Common myeloid progenitor, CD34-positive (primary cell): ENCODE measurements at regions not wholly inside any gene's neighbourhood (a gene's known extent, or its start where the extent isn't known, plus 50 kb on each side); places are given as distances from the start of the nearest gene placed in this dataset.
"Not testable (repeated sequence)": the region's sequence is repeated elsewhere in the genome, so short reads cannot be mapped to it uniquely, and the experiment has no call there.

Experiments used
- CTCF ChIA-PET: fragments of 350-600 bp; sonication (Branson Sonifier 250); formaldehyde crosslinking; loops from one replicate; lab custom pipeline; 2021; ENCODE audit warnings: antibody characterized with exemption; lab: Charles Lee
- POLR2A ChIA-PET: fragments of 350-600 bp; sonication (Branson Sonifier 250); formaldehyde crosslinking; loops from one replicate; lab custom pipeline; 2021; ENCODE audit warnings: antibody characterized with exemption; lab: Charles Lee
- DNase-seq, 3 donors: peaks; one replicate each; pipeline versions ENCODE4 v3.0.0 to v3.0.0-alpha.2; 2013
- H3K27ac ChIP-seq, 2 experiments: 1 replicate in 1 of 2; 2 replicates in 1 of 2; pipeline ENCODE4 v1.7.0; 2013; ENCODE audit warnings: inconsistent platforms in 2 of 2, low read length in 2 of 2, mild to moderate bottlenecking in 2 of 2, low read depth in 1 of 2, moderate library complexity in 1 of 2; ENCODE audit not compliant: severe bottlenecking in 2 of 2, insufficient read depth in 1 of 2, poor library complexity in 1 of 2
- H3K27me3 ChIP-seq, 5 experiments: replicated peaks in 2 of 5; 1 replicate in 3 of 5; 2 replicates in 2 of 5; pipeline versions ENCODE4 v1.6.1 to v1.7.0; 2013; ENCODE audit warnings: low read length in 4 of 5, mild to moderate bottlenecking in 2 of 5, moderate library complexity in 2 of 5, inconsistent platforms in 1 of 5; ENCODE audit not compliant: insufficient read depth in 5 of 5, control insufficient read depth in 4 of 5
- H3K36me3 ChIP-seq, 4 experiments: 1 replicate in 2 of 4; 2 replicates in 2 of 4; pipeline versions ENCODE4 v1.6.1 to v1.7.0; 2013; ENCODE audit warnings: low read length in 3 of 4, control low read depth in 1 of 4, mild to moderate bottlenecking in 1 of 4; ENCODE audit not compliant: control insufficient read depth in 4 of 4, insufficient read depth in 4 of 4
- H3K4me1 ChIP-seq, 4 experiments: 1 replicate in 3 of 4; 2 replicates in 1 of 4; pipeline versions ENCODE4 v1.6.1 to v1.7.1; 2013; ENCODE audit warnings: low read length in 3 of 4, mild to moderate bottlenecking in 3 of 4, control low read depth in 1 of 4, inconsistent platforms in 1 of 4, moderate library complexity in 1 of 4; ENCODE audit not compliant: control insufficient read depth in 4 of 4, insufficient read depth in 4 of 4; ENCODE audit errors: control extremely low read depth in 1 of 4
- H3K4me3 ChIP-seq, 7 experiments: 1 replicate in 4 of 7; 2 replicates in 3 of 7; pipeline versions ENCODE4 v1.5.1 to v1.7.0; 2013; ENCODE audit warnings: mild to moderate bottlenecking in 7 of 7, low read length in 6 of 7, moderate library complexity in 6 of 7, inconsistent platforms in 2 of 7, low read depth in 2 of 7, control low read depth in 1 of 7; ENCODE audit not compliant: insufficient read depth in 4 of 7, control insufficient read depth in 1 of 7; ENCODE audit errors: extremely low read depth in 1 of 7
- H3K9me3 ChIP-seq, 5 experiments: 1 replicate in 4 of 5; 2 replicates in 1 of 5; pipeline versions ENCODE4 v1.6.1 to v1.7.1; 2013; ENCODE audit warnings: low read length in 4 of 5, mild to moderate bottlenecking in 2 of 5, inconsistent platforms in 1 of 5, low read depth in 1 of 5, moderate library complexity in 1 of 5; ENCODE audit not compliant: control insufficient read depth in 4 of 5, insufficient read depth in 2 of 5; ENCODE audit errors: control extremely low read depth in 1 of 5
- WGBS: methylation state at CpG from one replicate; pipeline ENCODE4 v1.1.5; 2013; ENCODE audit not compliant: insufficient coverage; 5-methylcytosine and 5-hydroxymethylcytosine counted together

DNA sequence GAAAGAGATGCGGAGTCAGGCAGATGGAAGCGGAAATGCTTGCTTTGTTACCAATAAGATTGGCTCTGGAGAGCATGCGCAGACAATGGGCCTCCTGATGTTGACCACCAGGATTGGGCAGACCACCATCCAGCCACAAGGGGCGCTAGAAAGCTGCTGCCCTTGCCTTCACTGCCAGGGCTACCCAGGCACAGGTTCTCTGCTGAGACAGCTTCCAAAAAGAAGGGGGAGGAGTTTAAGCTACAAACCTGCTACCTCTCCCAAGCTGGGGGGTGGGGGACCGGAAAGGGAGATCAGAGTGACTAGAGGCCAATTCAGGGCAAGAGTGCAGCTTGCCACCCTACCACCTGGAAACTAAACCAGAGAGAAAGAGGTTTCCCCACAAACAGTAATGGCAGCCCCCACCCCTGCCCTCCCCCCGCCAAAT is 369.7 kb downstream of the RRAGC start:
- Histone ChIP-seq H3K9me3 (no peaks in the 10 kb centered on the region), H3K27ac (no peak overlapping the region), H3K4me1 (no peaks in the 10 kb centered on the region), H3K36me3 (no peaks in the 10 kb centered on the region), H3K27me3 (peaks cover 0 to 47% (median 3%) of the 10 kb centered on the region in 5 experiments), H3K4me3 (no peak overlapping the region)
- DNase-seq, result peak; percentile 31 to 52 (median 47)
- 39% methylated on average over 3 of the region's 6 CpGs for WGBS
- POLR2A ChIA-PET, result no interaction called here
- CTCF ChIA-PET, result interaction anchor here (0.5 to 2.0 kb wide), 2 partner anchors 9 to 1233 kb away, joined by 3 to 7 read pairs; no protein-coding TSS in a partner anchor

DNA sequence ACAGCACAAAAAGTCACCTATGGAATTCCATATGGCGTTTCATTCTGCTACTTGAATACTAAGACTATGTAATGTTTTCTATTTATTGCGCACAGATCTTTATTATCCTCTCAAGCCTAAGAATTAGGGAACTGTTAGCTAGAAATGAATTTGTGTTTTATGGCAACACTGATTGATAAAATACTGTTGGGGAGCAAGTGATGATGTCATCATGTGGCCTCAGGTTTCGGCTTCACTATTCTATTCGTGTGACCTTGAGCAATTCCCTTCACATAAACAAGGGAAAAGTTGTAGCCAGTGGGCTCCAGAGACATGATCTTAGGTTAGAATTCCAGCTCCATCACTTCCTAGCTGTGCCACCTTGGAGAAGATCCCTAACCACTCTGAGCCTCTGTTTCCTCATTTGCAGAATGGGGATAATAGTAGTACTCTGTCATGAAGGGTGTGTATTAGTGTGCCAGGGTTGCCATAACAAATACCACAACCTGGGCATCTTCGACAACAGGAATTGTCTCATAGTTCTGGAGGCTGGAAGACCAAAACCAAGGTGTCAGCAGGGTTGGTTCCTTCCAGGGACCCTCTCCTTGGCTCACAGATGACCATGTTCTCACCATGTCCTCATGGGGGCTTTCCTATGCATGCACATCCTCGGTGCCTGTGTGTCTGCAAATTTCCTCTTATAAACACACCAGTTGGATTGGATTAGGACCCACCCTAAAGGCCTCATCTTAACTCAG is 371.2 kb downstream of the RRAGC start:
- no peaks in the 10 kb centered on the region for H3K9me3 ChIP-seq
- 94% methylated on average over 4 of the region's 6 CpGs for WGBS

DNA sequence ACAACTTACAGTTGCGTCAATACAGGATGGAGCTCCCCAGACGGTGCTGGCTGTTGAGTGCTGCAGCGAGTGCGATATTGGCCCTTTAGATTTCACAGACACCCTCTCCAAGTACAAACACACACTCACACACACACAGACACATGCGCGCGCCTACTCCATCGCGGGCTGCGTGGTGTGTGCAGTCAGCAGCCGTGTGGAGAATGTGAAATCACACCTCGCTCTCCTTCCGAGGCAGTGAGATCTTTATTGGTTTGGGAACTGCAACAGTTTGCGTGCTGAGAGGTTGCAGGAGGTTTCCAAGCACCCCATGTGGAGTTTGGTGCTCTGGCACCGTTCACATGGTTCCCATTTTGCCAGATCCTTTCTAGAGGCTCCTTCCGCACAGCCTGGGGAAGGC is 372.2 kb downstream of the RRAGC start:
- Histone ChIP-seq H3K4me1 (no peaks in the 10 kb centered on the region), H3K36me3 (no peaks in the 10 kb centered on the region), H3K4me3 (no peak overlapping the region), H3K27me3 (peaks cover 0 to 55% (median 3%) of the 10 kb centered on the region in 5 experiments), H3K9me3 (no peaks in the 10 kb centered on the region), H3K27ac (no peak overlapping the region)
- no peak for DNase-seq
- ChIA-PET POLR2A (no interaction called here), CTCF (interaction anchor here (0.8 kb wide), 1 partner anchor 350 kb away, joined by 3 read pairs; no protein-coding TSS in a partner anchor)
- 92% methylated on average over 15 of the region's 16 CpGs for WGBS

More for the DNA sequence above, 371.2 kb downstream of the RRAGC start:
- POLR2A ChIA-PET, result no interaction called here
- no peak for DNase-seq
- CTCF ChIA-PET, result interaction anchor here (0.8 kb wide), 1 partner anchor 349 kb away, joined by 3 read pairs; no protein-coding TSS in a partner anchor
- H3K4me3 ChIP-seq, result no peak overlapping the region
- no peaks in the 10 kb centered on the region for H3K4me1 ChIP-seq
- peaks cover 0 to 52% (median 3%) of the 10 kb centered on the region in 5 experiments for H3K27me3 ChIP-seq
- H3K36me3 ChIP-seq, result no peaks in the 10 kb centered on the region
- H3K27ac ChIP-seq, result no peak overlapping the region

DNA sequence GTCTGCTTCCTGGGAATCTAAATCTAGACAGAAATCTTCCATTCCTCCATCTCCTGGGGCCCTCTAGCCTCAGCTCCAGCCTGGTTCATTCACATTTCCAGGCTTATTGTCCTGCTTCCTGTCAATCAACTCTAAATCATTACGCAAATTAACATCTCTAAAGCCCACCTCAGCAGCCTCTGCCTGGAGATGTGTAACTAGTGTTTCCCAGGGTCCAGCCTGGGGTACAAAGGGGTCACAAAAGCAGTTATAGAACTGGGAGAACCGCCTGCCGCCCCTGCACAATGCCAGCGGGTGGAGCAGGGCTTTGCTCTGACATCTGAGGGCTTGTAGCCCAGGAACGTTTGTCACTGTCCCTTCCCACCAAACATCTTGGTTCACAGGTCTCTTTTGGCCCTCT is 373.5 kb downstream of the RRAGC start:
- no peak overlapping the region for H3K27ac ChIP-seq
- no peak for DNase-seq
- H3K27me3 ChIP-seq, result peaks cover 0 to 54% (median 3%) of the 10 kb centered on the region in 5 experiments
- H3K4me3 ChIP-seq, result no peak overlapping the region
- ChIA-PET POLR2A (no interaction called here), CTCF (no interaction called here)
- 36% methylated on average over 4 of the region's 5 CpGs for WGBS
- no peaks in the 10 kb centered on the region for H3K9me3 ChIP-seq
- H3K4me1 ChIP-seq, result no peaks in the 10 kb centered on the region
- no peaks in the 10 kb centered on the region for H3K36me3 ChIP-seq

DNA sequence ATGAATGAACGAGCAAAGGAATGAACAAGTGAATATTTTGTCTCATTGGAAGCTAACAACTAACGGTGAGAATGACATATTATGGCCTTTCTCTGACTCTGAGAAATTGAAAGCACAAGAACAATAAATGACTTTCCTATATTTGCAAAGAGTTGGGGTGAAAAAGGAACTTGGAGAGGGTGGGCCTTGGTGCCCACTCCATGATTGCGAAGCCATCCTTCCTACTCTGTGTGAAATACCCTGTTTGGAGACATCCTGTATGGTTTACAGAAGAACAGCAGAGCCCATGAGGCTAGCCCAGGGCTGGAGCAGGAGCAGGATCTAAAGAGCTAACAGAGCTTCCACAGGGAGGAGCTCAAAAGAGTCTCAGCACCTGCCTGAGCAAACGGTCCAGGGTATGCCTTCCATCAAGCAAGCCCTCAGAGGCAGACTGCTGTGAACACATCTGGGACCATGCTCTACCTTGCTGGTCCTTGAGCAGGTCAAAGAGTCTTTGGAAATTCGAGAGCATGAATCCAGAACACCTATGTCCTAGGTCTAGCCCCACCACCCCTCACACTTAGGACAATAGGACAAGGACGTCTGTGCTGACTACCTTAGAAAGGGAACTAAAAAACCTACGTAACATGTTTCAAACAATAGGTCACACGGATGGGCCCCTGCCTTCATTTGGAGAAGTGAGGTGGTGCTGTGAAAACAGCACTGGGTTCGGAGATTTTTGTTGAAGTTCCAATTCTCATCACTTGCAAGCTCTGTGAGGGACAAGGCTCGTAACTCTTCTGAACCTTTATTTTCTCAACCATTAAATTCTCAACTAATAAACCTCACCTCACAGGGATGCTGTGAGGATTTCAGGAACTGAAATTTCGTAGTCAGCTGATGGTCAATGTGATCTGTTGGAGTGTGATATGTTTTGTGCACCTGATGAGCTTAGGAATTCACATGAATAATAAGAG is 377.4 kb downstream of the RRAGC start:
- Histone ChIP-seq H3K4me1 (no peaks in the 10 kb centered on the region), H3K36me3 (no peaks in the 10 kb centered on the region), H3K4me3 (no peak overlapping the region), H3K9me3 (peaks cover 0 to 14% (median 0%) of the 10 kb centered on the region in 5 experiments), H3K27me3 (peaks cover 1 to 57% (median 8%) of the 10 kb centered on the region in 5 experiments), H3K27ac (no peak overlapping the region)
- 64% methylated on average over 9 of the region's 11 CpGs for WGBS
- DNase-seq, result no peak
- POLR2A ChIA-PET, result no interaction called here
- CTCF ChIA-PET, result interaction anchor here (1.0 kb wide), 1 partner anchor 9 kb away, joined by 3 read pairs; no protein-coding TSS in a partner anchor

DNA sequence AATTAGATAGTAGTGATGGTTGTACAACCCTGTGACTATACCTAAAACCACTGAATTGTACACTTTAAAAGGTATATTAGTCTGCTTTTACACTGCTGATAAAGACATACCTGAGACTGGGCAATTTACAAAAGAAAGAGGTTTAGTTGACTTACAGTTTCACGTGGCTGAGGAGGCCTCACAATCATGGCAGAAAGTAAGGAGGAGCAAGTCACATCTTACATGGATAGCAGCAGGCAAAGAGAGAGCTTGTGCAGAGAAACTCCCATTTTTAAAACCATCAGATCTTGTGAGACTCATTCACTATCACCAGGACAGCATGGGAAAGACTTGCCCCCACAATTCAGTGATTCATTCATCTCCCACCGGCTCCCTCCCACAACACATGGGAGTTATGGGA is 379.9 kb downstream of the RRAGC start:
- H3K36me3 ChIP-seq, H3K4me3 ChIP-seq, CTCF ChIA-PET, POLR2A ChIA-PET, DNase-seq, H3K4me1 ChIP-seq, H3K27ac ChIP-seq: not testable (repeated sequence)
- Histone ChIP-seq H3K9me3 (peaks cover 0 to 14% (median 0%) of the 10 kb centered on the region in 5 experiments), H3K27me3 (peaks cover 6 to 69% (median 22%) of the 10 kb centered on the region in 5 experiments)
- no CpG with 5 or more reads among the region's 2 CpGs for WGBS
